ENCODE measurements at regions not wholly inside any gene's neighbourhood (a gene's known extent, or its start where the extent isn't known, plus 50 kb on each side); places are given as distances from the start of the nearest gene placed in this dataset.
"Not testable (repeated sequence)": the region's sequence is repeated elsewhere in the genome, so short reads cannot be mapped to it uniquely, and the experiment has no call there.

DNA sequence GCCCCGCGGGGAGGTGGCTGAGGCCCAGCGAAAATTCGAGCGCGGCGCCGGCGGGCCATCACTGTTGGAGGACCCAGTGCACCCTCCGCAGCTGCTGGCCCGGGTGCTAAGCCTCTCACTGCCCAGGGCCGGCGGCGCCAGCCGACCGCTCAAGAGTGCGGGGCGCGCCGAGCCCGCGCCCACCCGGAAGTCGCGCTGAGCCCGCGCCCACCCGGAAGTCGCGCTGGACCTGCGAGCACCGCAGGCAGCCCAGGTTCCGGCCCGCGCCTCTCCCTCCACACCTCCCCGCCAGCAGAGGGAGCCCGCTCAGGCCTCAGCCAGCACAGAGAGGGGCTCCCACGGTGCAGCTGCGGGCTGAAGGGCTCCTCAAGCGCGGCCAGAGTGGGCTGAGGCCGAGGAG lies 165.5 kb upstream of the BDP1 start:
- peak in 1 of 5 experiments; percentile 67 for DNase-seq

DNA sequence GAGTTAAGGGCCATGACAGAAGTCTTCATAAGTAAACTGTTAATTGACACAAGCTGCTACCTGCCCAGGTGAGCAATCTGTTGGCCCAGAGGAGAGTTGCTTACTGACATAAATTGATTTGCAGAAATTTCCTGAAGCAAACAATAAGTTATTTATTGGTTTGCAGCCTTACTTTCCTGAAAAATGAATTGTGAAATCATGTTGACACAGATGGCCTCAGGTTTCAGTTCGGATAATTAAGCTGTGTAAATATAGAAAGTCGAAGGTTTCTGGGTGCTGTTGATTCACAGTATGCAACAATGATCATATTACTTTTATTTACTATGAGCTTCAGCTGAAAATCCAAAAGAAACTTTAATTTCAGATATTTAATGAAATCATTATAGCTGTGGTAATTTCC lies 164.5 kb upstream of the BDP1 start:
- not testable (repeated sequence) for DNase-seq
